C4-2B (cell line): ENCODE measurements at regions not wholly inside any gene's neighbourhood (a gene's known extent, or its start where the extent isn't known, plus 50 kb on each side); places are given as distances from the start of the nearest gene placed in this dataset.

ENCODE experiments used
- ZFX ChIP-seq: fragments of 450-650 bp; IDR thresholded peaks from 2 replicates; pipeline ENCODE4 v1.6.1; 2017
- TF ChIP-seq, protein P1 (sequence below): fragments of 450-650 bp; conservative IDR thresholded peaks from 2 replicates; pipeline ENCODE4 v1.5.1; 2017; ENCODE audit warnings: mild to moderate bottlenecking

DNA sequence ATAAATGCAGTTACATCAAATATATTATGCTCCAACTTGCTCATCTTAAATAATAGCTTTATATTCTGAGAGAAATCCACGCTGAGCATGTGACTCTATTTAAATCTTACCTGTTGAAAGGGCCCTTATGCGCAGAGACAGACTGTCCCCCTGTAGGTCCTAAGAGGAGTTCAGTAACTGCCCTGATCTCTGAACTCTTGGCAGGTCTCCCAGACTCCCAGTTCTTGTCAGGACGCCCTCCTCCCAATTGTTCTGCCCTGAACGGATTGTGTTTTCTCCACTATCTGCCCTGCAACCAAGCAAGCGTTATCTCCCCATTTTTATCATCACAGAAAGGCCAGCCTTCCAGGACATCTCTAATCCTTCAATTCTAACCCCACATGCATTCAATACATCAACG is 954.6 kb downstream of the TSN start:
- TF ChIP-seq, protein P1, sequence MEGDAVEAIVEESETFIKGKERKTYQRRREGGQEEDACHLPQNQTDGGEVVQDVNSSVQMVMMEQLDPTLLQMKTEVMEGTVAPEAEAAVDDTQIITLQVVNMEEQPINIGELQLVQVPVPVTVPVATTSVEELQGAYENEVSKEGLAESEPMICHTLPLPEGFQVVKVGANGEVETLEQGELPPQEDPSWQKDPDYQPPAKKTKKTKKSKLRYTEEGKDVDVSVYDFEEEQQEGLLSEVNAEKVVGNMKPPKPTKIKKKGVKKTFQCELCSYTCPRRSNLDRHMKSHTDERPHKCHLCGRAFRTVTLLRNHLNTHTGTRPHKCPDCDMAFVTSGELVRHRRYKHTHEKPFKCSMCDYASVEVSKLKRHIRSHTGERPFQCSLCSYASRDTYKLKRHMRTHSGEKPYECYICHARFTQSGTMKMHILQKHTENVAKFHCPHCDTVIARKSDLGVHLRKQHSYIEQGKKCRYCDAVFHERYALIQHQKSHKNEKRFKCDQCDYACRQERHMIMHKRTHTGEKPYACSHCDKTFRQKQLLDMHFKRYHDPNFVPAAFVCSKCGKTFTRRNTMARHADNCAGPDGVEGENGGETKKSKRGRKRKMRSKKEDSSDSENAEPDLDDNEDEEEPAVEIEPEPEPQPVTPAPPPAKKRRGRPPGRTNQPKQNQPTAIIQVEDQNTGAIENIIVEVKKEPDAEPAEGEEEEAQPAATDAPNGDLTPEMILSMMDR, result no peak
- no peak for TF ChIP-seq ZFX
